ENCODE measurements at regions not wholly inside any gene's neighbourhood (a gene's known extent, or its start where the extent isn't known, plus 50 kb on each side); places are given as distances from the start of the nearest gene placed in this dataset.

- no peak for TF ChIP-seq ZNF274 (IDR thresholded peaks at IDR 0.05; ENCODE audit: low read depth, low read length)
- no peak overlapping the region for H3K4me3 ChIP-seq (ENCODE audit: low read length)
Observed at GRCh38 chr3:56855856-56856512, 54.2 kb upstream of the ARHGEF3 start.

DNA sequence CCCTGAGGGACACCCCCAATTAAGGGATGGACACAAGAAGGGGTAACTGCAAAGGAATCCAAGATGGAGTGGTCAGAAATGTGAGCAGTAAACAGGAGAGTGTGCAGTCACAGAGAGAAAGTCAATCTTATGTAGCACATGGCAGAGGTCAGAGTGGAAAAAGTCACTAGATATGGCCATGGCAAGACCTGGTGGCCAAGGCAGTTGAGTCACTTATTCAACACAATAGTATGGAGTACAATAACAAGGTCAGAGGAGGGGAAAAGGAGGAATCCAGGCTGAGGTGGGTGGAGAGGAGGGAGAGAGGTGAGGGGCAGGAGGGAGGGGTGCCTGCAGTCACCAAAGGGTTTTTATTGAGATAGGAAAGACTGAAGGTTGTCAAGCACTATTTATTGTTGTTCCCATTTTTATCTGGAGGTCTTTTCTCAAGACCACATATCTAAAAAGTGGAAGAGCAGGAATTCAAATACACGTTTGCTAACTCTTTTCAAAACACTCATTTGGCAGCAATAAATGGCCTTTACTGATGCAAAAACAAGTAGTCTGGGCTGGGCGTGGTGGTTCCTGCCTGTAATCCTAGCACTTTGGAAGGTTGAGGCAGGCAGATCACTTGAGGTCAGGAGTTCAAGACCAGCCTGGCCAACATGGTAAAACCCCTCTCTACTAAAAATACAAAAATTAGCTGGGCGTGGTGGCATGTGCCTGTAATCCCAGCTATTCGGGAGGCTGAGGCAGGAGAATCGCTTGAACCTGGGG, 53.3 kb upstream of the ARHGEF3 start:
- no peak overlapping the region for H3K4me3 ChIP-seq (ENCODE audit: low read length)
- TF ChIP-seq ZNF274 (IDR thresholded peaks at IDR 0.05; ENCODE audit: low read depth, low read length), result no peak

GRCh38 chr3:56851966-56852884, 50.5 kb upstream of the ARHGEF3 start:
- TF ChIP-seq ZNF274 (IDR thresholded peaks at IDR 0.05; ENCODE audit: low read depth, low read length), result no peak
- no peak overlapping the region for H3K4me3 ChIP-seq (ENCODE audit: low read length)

Measured in GM08714 (cell line).